MM.1S (cell line): ENCODE measurements at regions not wholly inside any gene's neighbourhood (a gene's known extent, or its start where the extent isn't known, plus 50 kb on each side); places are given as distances from the start of the nearest gene placed in this dataset.
A peak's percentile ranks its signal among the peaks of the same experiment; 100 is the strongest.
"Not testable (repeated sequence)": the region's sequence is repeated elsewhere in the genome, so short reads cannot be mapped to it uniquely, and the experiment has no call there.

Experiments
- DNase-seq: peaks from one replicate; pipeline ENCODE4 v3.0.0-alpha.2; 2015
- H2AFZ ChIP-seq: fragments of 300-600 bp; sonication (generic); 2 replicates; pipeline ENCODE4 v1.6.0; 2016; ENCODE audit warnings: antibody characterized with exemption, low read length
- H3F3A ChIP-seq: fragments of 300-600 bp; sonication (generic); 2 replicates; pipeline ENCODE4 v1.6.1; 2016; ENCODE audit warnings: mild to moderate bottlenecking, antibody characterized with exemption, low read length, moderate library complexity, mixed read lengths; ENCODE audit not compliant: insufficient read depth
- H3K27ac ChIP-seq: fragments of 300-600 bp; sonication (generic); 2 replicates; pipeline ENCODE4 v1.5.1; 2016; ENCODE audit warnings: mild to moderate bottlenecking, low read length
- H3K27me3 ChIP-seq: fragments of 300-600 bp; sonication (generic); replicated peaks from 2 replicates; pipeline ENCODE4 v1.6.0; 2016; ENCODE audit warnings: low read length; ENCODE audit not compliant: insufficient read depth
- H3K36me3 ChIP-seq: fragments of 300-600 bp; sonication (generic); replicated peaks from 2 replicates; pipeline ENCODE4 v1.6.1; 2016; ENCODE audit warnings: mild to moderate bottlenecking, low read length, mixed read lengths; ENCODE audit not compliant: insufficient read depth
- H3K4me1 ChIP-seq: fragments of 300-600 bp; sonication (generic); 2 replicates; pipeline ENCODE4 v1.6.1; 2016; ENCODE audit warnings: low read length, mixed read lengths
- H3K4me2 ChIP-seq: fragments of 300-600 bp; sonication (generic); 2 replicates; pipeline ENCODE4 v1.6.0; 2016; ENCODE audit warnings: low read depth, low read length
- H3K4me3 ChIP-seq: fragments of 300-600 bp; sonication (generic); 2 replicates; pipeline ENCODE4 v1.5.1; 2016; ENCODE audit warnings: low read length, mixed read lengths
- H3K79me2 ChIP-seq: fragments of 300-600 bp; sonication (generic); 2 replicates; pipeline ENCODE4 v1.6.1; 2016; ENCODE audit warnings: mixed run types, low read length, mixed read lengths
- H3K9ac ChIP-seq: fragments of 300-600 bp; sonication (generic); 2 replicates; pipeline ENCODE4 v1.6.1; 2016; ENCODE audit warnings: low read length, mixed read lengths
- H3K9me2 ChIP-seq: fragments of 300-600 bp; sonication (generic); replicated peaks from 2 replicates; pipeline ENCODE4 v1.6.1; 2016; ENCODE audit warnings: mild to moderate bottlenecking, low read length, mixed read lengths; ENCODE audit not compliant: insufficient read depth
- H3K9me3 ChIP-seq: fragments of 300-600 bp; sonication (generic); replicated peaks from 2 replicates; pipeline ENCODE4 v1.6.1; 2016; ENCODE audit warnings: mild to moderate bottlenecking, low read length, mixed read lengths; ENCODE audit not compliant: insufficient read depth
- H4K20me1 ChIP-seq: fragments of 300-600 bp; sonication (generic); 2 replicates; pipeline ENCODE4 v1.6.1; 2016; ENCODE audit warnings: mild to moderate bottlenecking, low read length, moderate library complexity, mixed read lengths; ENCODE audit not compliant: insufficient read depth
- EZH2 ChIP-seq: fragments of 300-600 bp; sonication (generic); optimal IDR thresholded peaks from 2 replicates; pipeline ENCODE3; 2017; ENCODE audit warnings: low read depth, mild to moderate bottlenecking, antibody characterized with exemption, low read length, mixed read lengths
- EZH2phosphoT487 ChIP-seq: fragments of 300-600 bp; sonication (generic); IDR thresholded peaks from 2 replicates; pipeline ENCODE4 v1.6.1; 2018; ENCODE audit warnings: antibody characterized with exemption, low read length
- TF ChIP-seq, protein P1 (sequence below): fragments of 300-600 bp; sonication (generic); IDR thresholded peaks from 2 replicates; pipeline ENCODE4 v1.5.1; 2016; ENCODE audit warnings: antibody characterized with exemption, low read length, mixed read lengths

- H3K4me1 ChIP-seq, result 0 out of 2 replicates have a peak, but pooled peaks cover 9% of the 10 kb centered on the region
- no peaks in the 10 kb centered on the region for H3K36me3 ChIP-seq
- no peak for DNase-seq
- peak overlapping the region; percentile 17; the same call in 1 of the 2 replicates for H3K27ac ChIP-seq
- no peaks in the 10 kb centered on the region for H3K79me2 ChIP-seq
- TF ChIP-seq EZH2phosphoT487, result no peak
- H3K4me3 ChIP-seq, result no peak overlapping the region
- peaks cover 9% of the 10 kb centered on the region; the same call in 1 of the 2 replicates for H3F3A ChIP-seq
- H3K27me3 ChIP-seq, result no peaks in the 10 kb centered on the region
- peak overlapping the region; percentile 25 for H3K4me2 ChIP-seq
- H3K9ac ChIP-seq, result no peak overlapping the region
- no peaks in the 10 kb centered on the region for H4K20me1 ChIP-seq
- H3K9me3 ChIP-seq, result no peaks in the 10 kb centered on the region
- no peaks in the 10 kb centered on the region for H3K9me2 ChIP-seq
- H2AFZ ChIP-seq, result no peak overlapping the region
Measured at GRCh38 chr6:120938164-120938875, 396.0 kb downstream of the TBC1D32 start.

DNA sequence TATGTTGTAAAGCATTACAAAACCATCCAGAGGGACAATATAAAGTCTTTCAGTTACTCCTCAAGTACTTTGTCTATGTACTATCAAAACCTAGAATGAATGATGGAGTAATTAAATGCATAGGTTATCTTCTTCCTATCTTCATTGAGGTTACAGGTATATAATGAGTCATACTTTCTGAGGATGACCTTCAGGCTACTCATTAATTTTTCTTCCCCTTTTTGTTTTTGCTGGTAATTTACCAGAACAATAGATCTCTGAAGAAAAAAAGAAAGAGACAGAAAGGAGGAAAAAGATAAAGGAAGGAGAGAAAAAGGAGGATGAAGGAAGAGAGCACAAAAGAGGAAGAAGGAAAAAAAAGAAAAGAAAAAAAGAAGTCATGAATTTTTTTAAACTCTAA, 398.4 kb downstream of the TBC1D32 start:
- Histone ChIP-seq H3F3A (peaks cover 9% of the 10 kb centered on the region; the same call in 1 of the 2 replicates), H3K9me2 (no peaks in the 10 kb centered on the region), H3K4me3 (no peak overlapping the region), H3K9ac (no peak overlapping the region), H3K27ac (no peak overlapping the region), H4K20me1 (no peaks in the 10 kb centered on the region), H2AFZ (no peak overlapping the region), H3K4me1 (0 out of 2 replicates have a peak, but pooled peaks cover 9% of the 10 kb centered on the region), H3K4me2 (no peak overlapping the region), H3K27me3 (no peaks in the 10 kb centered on the region), H3K79me2 (no peaks in the 10 kb centered on the region), H3K36me3 (no peaks in the 10 kb centered on the region), H3K9me3 (no peaks in the 10 kb centered on the region)
- no peak for TF ChIP-seq EZH2phosphoT487
- TF ChIP-seq, protein P1, sequence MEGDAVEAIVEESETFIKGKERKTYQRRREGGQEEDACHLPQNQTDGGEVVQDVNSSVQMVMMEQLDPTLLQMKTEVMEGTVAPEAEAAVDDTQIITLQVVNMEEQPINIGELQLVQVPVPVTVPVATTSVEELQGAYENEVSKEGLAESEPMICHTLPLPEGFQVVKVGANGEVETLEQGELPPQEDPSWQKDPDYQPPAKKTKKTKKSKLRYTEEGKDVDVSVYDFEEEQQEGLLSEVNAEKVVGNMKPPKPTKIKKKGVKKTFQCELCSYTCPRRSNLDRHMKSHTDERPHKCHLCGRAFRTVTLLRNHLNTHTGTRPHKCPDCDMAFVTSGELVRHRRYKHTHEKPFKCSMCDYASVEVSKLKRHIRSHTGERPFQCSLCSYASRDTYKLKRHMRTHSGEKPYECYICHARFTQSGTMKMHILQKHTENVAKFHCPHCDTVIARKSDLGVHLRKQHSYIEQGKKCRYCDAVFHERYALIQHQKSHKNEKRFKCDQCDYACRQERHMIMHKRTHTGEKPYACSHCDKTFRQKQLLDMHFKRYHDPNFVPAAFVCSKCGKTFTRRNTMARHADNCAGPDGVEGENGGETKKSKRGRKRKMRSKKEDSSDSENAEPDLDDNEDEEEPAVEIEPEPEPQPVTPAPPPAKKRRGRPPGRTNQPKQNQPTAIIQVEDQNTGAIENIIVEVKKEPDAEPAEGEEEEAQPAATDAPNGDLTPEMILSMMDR, result no peak
- no peak for TF ChIP-seq EZH2
- DNase-seq, result no peak

- no peak for DNase-seq
- H3K9ac ChIP-seq, result no peak overlapping the region
- no peak overlapping the region for H3K4me2 ChIP-seq
- H3K79me2 ChIP-seq, result no peaks in the 10 kb centered on the region
- TF ChIP-seq EZH2phosphoT487 (no peak), EZH2 (no peak)
- TF ChIP-seq, protein P1, result no peak
- H3K4me3 ChIP-seq, result no peak overlapping the region
- H3K9me2 ChIP-seq, result no peaks in the 10 kb centered on the region
- peaks cover 9% of the 10 kb centered on the region; the same call in 1 of the 2 replicates for H3F3A ChIP-seq
- H3K4me1 ChIP-seq, result 0 out of 2 replicates have a peak, but pooled peaks cover 9% of the 10 kb centered on the region
- no peaks in the 10 kb centered on the region for H3K9me3 ChIP-seq
- no peak overlapping the region for H2AFZ ChIP-seq
- H4K20me1 ChIP-seq, result no peaks in the 10 kb centered on the region
- no peak overlapping the region for H3K27ac ChIP-seq
- no peaks in the 10 kb centered on the region for H3K36me3 ChIP-seq
- H3K27me3 ChIP-seq, result no peaks in the 10 kb centered on the region
Measured at GRCh38 chr6:120935016-120935415, 399.3 kb downstream of the TBC1D32 start.

DNA sequence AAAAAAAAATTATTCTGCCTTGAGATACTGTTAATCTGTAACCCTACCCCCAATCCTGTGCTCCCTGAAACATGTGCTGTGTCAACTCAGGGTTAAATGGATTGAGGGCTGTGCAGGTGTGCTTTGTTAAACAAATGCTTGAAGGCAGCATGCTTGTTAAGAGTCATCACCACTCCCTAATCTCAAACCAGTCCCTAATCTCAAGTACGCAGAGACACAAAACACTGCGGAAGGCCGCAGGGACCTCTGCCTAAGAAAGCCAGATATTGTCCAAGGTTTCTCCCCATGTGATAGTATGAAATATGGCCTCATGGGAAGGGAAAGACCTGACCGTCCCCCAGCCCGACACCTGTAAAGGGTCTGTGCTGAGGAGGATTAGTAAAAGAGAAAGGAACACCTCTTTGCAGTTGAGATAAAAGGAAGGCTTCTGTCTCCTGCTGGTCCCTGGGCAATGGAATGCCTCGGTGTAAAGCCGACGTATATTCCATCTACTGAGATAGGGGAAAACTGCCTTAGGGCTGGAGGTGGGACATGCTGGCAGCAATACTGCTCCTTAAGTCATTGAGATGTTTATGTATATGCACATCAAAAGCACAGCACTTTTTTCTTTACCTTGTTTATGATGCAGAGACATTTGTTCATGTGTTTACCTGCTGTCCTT, 402.6 kb downstream of the TBC1D32 start:
- not testable (repeated sequence) for H3K4me2 ChIP-seq, H3K79me2 ChIP-seq, H3K9me2 ChIP-seq, DNase-seq, H3K36me3 ChIP-seq, H3F3A ChIP-seq, H3K9me3 ChIP-seq, H3K4me3 ChIP-seq, H2AFZ ChIP-seq, H3K9ac ChIP-seq, H3K4me1 ChIP-seq, H3K27me3 ChIP-seq, H3K27ac ChIP-seq, H4K20me1 ChIP-seq

DNA sequence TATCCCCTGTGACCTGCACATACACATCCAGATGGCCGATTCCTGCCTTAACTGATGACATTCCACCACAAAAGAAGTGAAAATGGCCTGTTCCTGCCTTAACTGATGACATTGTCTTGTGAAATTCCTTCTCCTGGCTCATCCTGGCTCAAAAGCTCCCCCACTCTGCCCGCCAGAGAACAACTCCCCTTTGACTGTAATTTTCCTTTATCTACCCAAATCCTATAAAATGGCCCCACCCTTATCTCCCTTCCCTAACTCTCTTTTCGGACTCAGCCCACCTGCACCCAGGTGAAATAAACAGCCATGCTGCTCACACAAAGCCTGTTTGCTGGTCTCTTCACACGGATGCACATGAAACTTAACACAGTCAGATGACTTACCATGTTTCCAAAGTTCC, 403.8 kb downstream of the TBC1D32 start:
- not testable (repeated sequence) for H3K36me3 ChIP-seq, H3K9ac ChIP-seq

More for the DNA sequence above, 403.8 kb downstream of the TBC1D32 start:
- not testable (repeated sequence) for H3F3A ChIP-seq, H3K4me3 ChIP-seq, H3K79me2 ChIP-seq, DNase-seq, H3K27me3 ChIP-seq, H3K27ac ChIP-seq, H3K4me2 ChIP-seq, H2AFZ ChIP-seq, H4K20me1 ChIP-seq, H3K9me2 ChIP-seq, H3K4me1 ChIP-seq, H3K9me3 ChIP-seq
